ENCODE measurements at regions not wholly inside any gene's neighbourhood (a gene's known extent, or its start where the extent isn't known, plus 50 kb on each side); places are given as distances from the start of the nearest gene placed in this dataset.

GRCh38 chr2:53437371-53437770, 330.2 kb upstream of the CHAC2 start:
- TF ChIP-seq CTCF (IDR thresholded peaks at IDR 0.05; ENCODE audit: poor library complexity) (no peak), EZH2phosphoT487 (IDR thresholded peaks at IDR 0.05; ENCODE audit: low read depth, severe bottlenecking, unreplicated experiment) (no peak)
